GM10248 (cell line): ENCODE measurements at regions not wholly inside any gene's neighbourhood (a gene's known extent, or its start where the extent isn't known, plus 50 kb on each side); places are given as distances from the start of the nearest gene placed in this dataset.

Experiments used
- CTCF ChIA-PET: fragments of 300-600 bp; sonication (Branson Sonifier 250); formaldehyde crosslinking; extraction: SDS; loops from one replicate; lab custom pipeline; 2021; ENCODE audit warnings: antibody characterized with exemption; lab: Yijun Ruan, JAX
- POLR2A ChIA-PET: fragments of 350-650 bp; sonication (Branson Sonifier 250); formaldehyde crosslinking; extraction: SDS; loops from one replicate; lab custom pipeline; 2020; ENCODE audit warnings: antibody characterized with exemption; lab: Yijun Ruan, JAX
- DNase-seq: peaks from one replicate; pipeline ENCODE4 v3.0.0; 2012; ENCODE audit errors: extremely low spot score
- CTCF ChIP-seq: IDR thresholded peaks from 2 replicates; pipeline ENCODE4 v1.5.1; 2012; ENCODE audit warnings: mild to moderate bottlenecking, low read depth; ENCODE audit errors: extremely low read depth, missing control alignments, control extremely low read depth

GRCh38 chr5:139733698-139734538, 61.7 kb upstream of the PSD2 start:
- ChIA-PET CTCF (interaction anchor here (1.7 to 3.1 kb wide), 2 partner anchors 9 to 102 kb away, joined by 5 to 9 read pairs; no protein-coding TSS in a partner anchor), POLR2A (no interaction called here)
- DNase-seq = no peak
- no peak for TF ChIP-seq CTCF

- ChIA-PET POLR2A (no interaction called here), CTCF (no interaction called here)
- no peak for TF ChIP-seq CTCF
- no peak for DNase-seq
Measured at GRCh38 chr5:139734539-139734916, 61.1 kb upstream of the PSD2 start.

- POLR2A ChIA-PET = no interaction called here
- no peak for TF ChIP-seq CTCF
- DNase-seq = no peak
- CTCF ChIA-PET = interaction anchor here (0.9 to 4.8 kb wide), 5 partner anchors 15 to 105 kb away, joined by 3 to 43 read pairs (median 6); no protein-coding TSS in a partner anchor
Measured at GRCh38 chr5:139738193-139739149, 57.1 kb upstream of the PSD2 start.

GRCh38 chr5:139739150-139739974, 56.2 kb upstream of the PSD2 start:
- TF ChIP-seq CTCF = no peak
- DNase-seq = no peak
- CTCF ChIA-PET = interaction anchor here (0.8 to 4.8 kb wide), 10 partner anchors 8 to 229 kb away, joined by 3 to 43 read pairs (median 5); no protein-coding TSS in a partner anchor
- POLR2A ChIA-PET = no interaction called here

- DNase-seq = peak; percentile 60
- TF ChIP-seq CTCF = no peak
- ChIA-PET POLR2A (no interaction called here), CTCF (interaction anchor here (0.8 to 4.8 kb wide), 9 partner anchors 7 to 228 kb away, joined by 3 to 43 read pairs (median 5); no protein-coding TSS in a partner anchor)
Measured at GRCh38 chr5:139740138-139740991, 55.2 kb upstream of the PSD2 start.
